HG03558 (cell line): ENCODE measurements at regions not wholly inside any gene's neighbourhood (a gene's known extent, or its start where the extent isn't known, plus 50 kb on each side); places are given as distances from the start of the nearest gene placed in this dataset.

ENCODE experiments used
- ATAC-seq: cut with Tn5 transposase; IDR thresholded peaks from one replicate; pipeline ENCODE4 v1.9.1; 2021; ENCODE audit warnings: moderate number of reproducible peaks; ENCODE audit not compliant: unreplicated experiment; ENCODE audit errors: extremely low read depth

DNA sequence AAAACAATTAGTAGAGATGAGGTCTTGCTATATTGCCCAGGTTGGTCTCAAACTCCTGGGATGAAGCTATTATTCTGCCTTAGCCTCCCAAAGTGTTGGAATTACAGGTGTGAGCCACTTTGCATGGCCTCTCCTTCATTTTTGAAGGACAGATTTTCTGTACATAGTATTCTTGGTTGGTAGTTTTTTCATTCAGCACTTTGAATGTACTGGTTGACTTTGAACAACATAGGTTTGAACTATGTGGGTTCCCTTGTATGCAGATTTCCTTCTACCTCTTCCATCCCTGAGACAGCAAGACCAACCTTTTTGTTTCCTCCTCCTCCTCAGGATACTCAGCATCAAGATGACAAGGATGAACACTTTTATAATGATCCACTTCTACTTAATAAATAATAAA is 436.4 kb downstream of the QKI start:
- ATAC-seq = no peak

DNA sequence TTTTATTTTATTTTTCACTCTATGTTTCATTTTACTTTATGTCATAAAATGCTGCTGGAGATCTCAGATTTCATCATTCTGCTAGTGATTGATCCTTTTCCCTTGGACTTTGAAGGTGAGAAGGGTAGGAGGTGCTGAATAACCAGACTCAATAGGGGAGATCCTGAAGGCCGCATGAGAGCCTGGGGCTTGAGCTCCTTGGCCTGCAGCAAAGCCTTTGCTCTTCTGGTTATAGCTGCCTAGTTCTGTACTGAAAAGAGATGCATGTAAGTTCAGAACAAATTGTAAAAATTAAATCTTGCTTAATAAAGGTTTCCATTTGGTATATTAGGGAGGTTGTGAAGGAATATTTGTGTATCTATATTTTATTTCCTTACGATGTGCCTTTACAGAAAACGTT is 430.2 kb downstream of the QKI start:
- ATAC-seq = no peak

GRCh38 chr6:163844357-163844756 is 429.8 kb downstream of the QKI start:
- no peak for ATAC-seq

DNA sequence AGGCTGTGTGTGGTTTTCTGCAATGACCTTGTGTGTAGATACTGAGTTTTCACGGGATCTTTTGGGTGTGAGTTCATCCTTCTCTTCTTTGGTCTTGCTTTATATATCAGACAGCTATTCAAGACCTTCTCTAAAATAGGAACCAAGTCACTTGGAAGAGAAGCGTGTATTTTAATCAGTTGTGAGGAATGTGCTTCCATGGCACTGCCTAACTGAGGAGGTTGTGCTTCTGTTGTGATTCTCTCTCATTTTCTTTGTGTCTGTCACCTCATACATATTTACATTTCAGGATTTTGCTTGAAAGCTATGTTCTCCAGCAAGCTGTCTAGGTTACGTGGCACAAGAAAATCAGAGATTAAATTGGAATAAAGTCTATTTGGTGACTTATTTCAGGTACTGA is 428.7 kb downstream of the QKI start:
- ATAC-seq = no peak

DNA sequence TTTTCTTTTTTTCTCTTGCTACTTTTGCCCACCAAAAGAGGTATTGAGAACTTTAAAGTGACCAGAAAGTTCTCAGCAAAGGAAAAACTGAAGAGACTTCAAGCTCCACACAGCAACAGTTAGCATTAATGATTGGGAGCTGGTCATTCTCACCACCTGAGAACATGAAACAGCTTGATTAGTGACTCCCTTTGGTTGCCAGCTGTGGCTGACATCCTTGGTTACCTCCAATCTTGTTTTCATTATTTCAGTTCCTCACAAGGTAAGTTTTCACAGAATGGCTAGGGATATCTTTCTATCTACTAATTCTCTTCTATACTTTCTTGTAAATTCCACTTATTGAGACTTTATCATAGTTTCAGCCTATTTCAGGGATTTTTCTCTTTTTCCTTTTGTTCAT is 427.9 kb downstream of the QKI start:
- no peak for ATAC-seq

- ATAC-seq = no peak
Measured at GRCh38 chr6:163841733-163842132, 427.2 kb downstream of the QKI start.

DNA sequence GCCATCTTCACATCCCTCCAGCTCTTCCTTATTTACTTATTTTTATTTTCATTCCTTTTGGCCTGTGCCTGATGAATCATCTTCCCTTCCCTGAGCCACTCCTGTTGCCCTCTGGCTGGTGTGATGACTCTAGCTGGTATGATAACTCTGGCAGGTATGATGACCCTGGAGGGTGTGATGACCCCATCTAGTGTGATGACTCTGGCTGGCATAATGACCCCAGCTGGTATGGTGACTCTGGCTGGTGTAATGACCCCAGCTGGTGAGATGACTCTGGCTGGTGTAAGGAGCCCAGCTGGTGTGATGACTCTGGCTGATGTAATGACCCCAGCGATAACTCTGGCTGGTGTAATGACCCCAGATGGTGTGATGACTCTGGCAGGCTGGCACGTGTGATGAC is 426.8 kb downstream of the QKI start:
- no peak for ATAC-seq

DNA sequence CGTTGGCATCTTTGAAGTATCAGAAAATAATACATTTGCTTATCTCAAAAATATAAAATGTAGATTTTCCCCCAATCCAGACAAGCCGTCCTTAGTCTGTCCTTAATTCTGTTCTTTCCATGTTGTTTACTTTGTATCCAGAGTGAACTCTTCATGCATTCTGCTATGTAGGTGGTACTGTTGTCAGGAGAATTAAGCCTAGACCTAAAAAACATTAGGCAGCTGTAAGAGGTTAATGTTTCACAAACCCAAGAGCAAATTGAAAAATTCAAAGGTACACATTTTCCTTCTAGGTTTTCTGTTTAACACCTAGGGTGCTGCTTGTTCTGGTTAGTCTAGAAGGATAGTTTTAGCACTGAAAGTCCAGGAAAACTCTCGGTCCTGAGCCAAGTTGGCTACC is 426.4 kb downstream of the QKI start:
- ATAC-seq = no peak

GRCh38 chr6:163839296-163839695 is 424.8 kb downstream of the QKI start:
- no peak for ATAC-seq

DNA sequence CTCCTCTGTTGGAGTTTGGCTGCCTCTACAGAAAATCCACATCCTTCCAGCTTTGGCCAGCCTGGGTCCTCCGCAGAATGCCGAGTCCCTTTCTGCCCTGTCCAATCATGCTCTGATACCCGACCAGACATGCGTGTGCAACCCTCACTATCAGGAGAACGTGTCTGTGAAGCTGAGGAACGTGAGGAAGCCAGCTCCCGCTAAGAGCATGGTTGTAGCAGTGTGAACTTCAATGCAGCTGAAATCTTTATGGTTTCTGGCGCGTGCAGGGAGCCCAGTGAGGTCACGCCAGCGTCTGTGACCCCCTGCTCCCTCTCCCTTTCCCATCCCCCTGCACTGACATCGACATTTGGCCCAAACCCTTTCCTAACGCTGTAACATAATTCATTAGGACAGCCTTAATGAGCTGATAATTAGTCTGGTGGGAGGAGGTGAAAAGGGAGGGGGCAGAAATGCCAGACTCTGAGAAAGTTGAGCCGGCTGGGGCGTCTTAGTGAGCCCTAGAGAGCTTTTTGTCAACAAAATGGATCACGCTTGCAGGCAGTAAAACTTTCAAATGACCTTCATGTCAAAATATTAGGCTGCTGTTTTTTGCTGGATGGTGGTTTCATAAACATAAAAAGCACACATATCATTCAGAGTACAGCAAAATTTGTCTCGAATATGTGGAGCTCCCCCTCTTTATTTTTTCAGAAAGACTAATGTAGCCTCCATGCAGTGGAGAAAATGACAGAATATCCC is 423.3 kb downstream of the QKI start:
- no peak for ATAC-seq

- ATAC-seq = no peak
Measured at GRCh38 chr6:163836876-163837690, 422.6 kb downstream of the QKI start.

DNA sequence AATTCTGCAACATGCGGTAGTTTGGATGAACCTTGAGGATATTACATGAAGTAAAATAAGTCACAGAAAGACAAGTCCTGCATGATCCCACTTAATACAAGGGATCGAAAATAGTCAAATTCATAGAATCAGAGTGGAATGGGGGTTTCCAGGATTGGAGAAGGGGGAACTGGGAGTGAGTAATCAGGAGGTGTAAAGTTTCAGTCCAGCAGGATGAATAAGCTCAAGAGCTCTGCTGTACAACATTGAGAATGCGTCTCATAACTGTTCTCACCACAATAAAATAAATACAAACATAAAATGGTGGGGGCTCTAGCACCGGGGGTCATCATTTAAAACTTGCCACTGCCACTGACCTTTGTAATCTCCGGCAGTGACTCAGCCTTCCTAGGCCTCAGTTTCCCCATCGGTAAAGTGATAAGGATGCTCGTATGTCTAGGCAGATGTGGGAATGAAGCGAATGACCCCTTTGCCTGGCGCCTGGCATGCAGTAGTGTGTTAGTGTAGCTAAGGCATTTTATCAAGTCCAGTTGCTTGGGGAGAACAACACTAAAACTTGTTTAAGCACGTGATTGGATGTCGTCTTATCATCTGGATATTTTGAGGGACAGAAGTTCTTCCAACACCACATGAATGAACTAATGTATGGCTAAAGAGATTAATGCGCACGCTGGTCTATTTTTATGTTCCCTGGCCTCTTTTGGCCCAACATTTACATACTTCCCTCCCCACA is 421.1 kb downstream of the QKI start:
- no peak for ATAC-seq

DNA sequence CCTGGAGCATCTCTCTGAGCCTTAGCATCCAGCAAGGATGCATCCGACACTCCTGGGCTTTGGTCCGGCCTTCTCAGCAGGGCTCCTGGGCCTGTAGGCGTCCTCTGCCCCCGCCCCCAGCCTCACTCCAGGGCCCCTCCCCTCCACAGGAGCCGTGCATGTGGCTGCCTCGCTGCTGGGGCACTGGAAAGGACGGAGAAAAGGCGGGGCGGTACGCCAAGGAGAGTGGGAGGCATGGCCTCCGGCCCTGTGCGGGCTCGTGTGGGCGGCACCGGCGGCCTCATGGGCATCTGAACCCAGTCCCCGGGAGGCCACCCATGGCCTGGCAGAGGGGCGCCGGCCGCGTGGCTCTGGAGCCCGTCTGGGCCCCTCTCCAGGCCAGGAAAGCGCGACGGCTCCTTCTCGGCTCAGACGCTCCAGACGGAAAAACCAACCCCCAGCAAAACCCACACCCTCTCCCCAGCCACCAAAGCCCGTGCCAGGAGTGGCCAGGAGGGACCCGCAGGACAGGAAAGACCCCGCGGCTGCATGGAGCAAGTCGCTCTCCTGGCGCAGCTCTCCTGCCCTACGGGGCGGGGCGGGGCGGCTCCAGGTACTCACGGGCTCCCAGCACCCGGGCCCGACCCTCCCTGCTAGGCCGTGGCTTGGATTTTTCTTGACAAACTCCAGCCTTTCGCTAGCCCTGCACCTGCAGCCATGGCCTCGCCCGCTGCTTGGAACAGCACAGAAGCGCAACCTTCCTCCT is 419.9 kb downstream of the QKI start:
- no peak for ATAC-seq

DNA sequence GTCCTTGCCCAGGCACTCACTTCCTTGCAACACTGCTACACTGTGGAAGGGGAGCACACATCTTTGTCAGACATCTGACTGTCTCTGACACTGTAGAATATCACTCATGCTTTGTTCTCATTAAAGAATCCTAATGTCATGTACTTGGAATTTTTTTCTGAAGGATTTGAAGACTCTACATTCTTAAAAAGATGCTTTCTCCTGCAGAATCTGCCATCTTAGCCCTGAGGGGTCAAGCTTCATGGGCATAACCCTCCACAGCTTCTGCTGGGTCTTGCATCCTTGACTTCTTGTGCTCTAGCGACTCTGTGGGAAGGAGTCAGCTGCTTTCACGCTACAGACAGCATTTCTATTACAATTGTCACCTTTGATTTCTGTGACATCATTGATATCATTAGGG is 417.2 kb downstream of the QKI start:
- ATAC-seq = no peak

DNA sequence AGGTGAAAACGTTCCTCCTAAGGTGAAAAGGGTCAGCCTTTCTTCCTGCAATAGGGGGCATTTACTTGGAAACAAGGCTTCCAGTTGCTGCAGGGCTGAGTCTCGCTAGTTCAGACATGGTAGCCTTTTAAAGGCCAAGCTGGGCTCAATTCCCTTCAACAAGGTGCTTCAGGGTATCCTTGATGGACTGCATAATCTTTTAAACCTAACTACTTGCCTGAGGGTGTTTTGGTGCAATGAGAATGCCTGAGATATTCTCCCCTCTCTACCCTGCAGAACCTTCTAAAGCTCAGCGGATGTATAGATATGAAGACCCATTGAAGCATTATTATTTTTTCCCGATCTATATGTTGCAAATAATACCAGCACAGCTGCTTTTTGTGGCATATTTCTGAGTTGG is 416.1 kb downstream of the QKI start:
- no peak for ATAC-seq

DNA sequence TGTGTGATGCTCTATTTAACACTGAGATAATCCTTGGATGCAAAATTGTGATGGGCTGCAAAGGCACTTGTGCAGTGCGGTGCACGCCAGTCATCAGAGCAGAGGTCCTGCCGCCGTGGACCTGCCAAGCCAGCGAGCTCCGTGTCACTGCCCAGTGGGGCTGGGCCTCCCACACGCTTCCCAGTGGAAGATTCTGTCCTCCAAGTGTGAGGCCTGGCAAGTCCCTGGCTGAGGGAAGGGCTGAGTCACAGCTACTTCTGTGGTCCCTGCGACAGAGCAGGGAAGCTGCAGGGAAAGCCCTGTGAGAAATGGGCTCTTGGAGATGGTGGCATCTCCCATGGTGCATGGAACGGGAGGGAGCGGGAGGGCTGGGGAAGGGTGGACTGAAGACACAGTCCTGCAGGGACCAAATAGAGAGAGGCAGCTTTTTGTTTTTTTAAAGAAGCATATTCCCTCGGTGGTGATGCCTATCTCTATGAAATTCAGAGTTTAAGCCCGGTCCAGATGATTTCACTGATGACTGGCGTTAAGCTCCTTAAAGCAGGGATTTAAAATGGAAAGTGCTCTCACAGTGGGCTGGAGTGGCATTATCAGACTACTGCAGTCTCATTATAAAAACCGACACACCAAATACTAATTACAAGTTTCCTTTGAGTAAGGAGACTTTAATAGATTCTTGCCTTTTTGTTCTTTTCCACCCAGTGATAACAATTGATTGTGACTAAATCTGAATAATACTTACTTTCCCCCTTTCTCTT is 413.7 kb downstream of the QKI start:
- ATAC-seq = no peak

- no peak for ATAC-seq
Measured at GRCh38 chr6:163827143-163827542, 412.6 kb downstream of the QKI start.

GRCh38 chr6:163826629-163827028 is 412.1 kb downstream of the QKI start:
- no peak for ATAC-seq

- no peak for ATAC-seq
Measured at GRCh38 chr6:163825033-163825432, 410.5 kb downstream of the QKI start.

- ATAC-seq = no peak
Measured at GRCh38 chr6:163823577-163823976, 409.1 kb downstream of the QKI start.
